Caco-2 (cell line): ENCODE measurements at regions not wholly inside any gene's neighbourhood (a gene's known extent, or its start where the extent isn't known, plus 50 kb on each side); places are given as distances from the start of the nearest gene placed in this dataset.

Experiments used
- BruUV-seq: library from RNA; stranded (reverse); fragments of 400-500 nt; replicated peaks from 2 replicates; lab custom pipeline; 2021; lab: Mats Ljungman, UMichigan
- CTCF ChIA-PET: fragments of 300-600 bp; sonication (Branson Sonifier 250); formaldehyde crosslinking; loops from one replicate; lab custom pipeline; 2022; ENCODE audit warnings: antibody characterized with exemption; lab: Charles Lee
- POLR2A ChIA-PET: fragments of 300-600 bp; sonication (Branson Sonifier 250); formaldehyde crosslinking; loops from one replicate; lab custom pipeline; 2022; ENCODE audit warnings: antibody characterized with exemption; lab: Charles Lee
- DNase-seq, 2 experiments: peaks; one replicate each; pipeline versions ENCODE4 v3.0.0 to v3.0.0-alpha.2; 2020 to 2022
- H3K27me3 ChIP-seq: replicated peaks from 2 replicates; pipeline ENCODE4 v1.6.0; 2011; ENCODE audit warnings: low read length; ENCODE audit not compliant: control insufficient read depth, insufficient read depth
- H3K36me3 ChIP-seq: 2 replicates; pipeline ENCODE4 v1.5.1; 2011; ENCODE audit warnings: low read length; ENCODE audit not compliant: control insufficient read depth, insufficient read depth
- H3K4me1 ChIP-seq: fragments of 250-450 bp; sonication (Bioruptor Pico); 2 replicates; pipeline ENCODE4 v1.5.1; 2020; ENCODE audit warnings: mild to moderate bottlenecking
- H3K4me3 ChIP-seq: 2 replicates; pipeline ENCODE4 v1.5.1; 2011; ENCODE audit warnings: low read depth, mild to moderate bottlenecking, control low read depth, low read length
- H3K9me3 ChIP-seq: fragments of 250-450 bp; sonication (Bioruptor Pico); 2 replicates; pipeline ENCODE4 v1.5.1; 2020; ENCODE audit warnings: mild to moderate bottlenecking, moderate library complexity
- H3K27ac Mint-ChIP-seq: one replicate; pipeline ENCODE4 v1.8.0; 2022; ENCODE audit warnings: mixed read lengths; ENCODE audit not compliant: unreplicated experiment
- H3K27me3 Mint-ChIP-seq: one replicate; pipeline ENCODE4 v1.8.0; 2022; ENCODE audit warnings: mixed read lengths; ENCODE audit not compliant: insufficient read depth, unreplicated experiment
- H3K36me3 Mint-ChIP-seq: one replicate; pipeline ENCODE4 v1.8.0; 2022; ENCODE audit warnings: mild to moderate bottlenecking, mixed read lengths; ENCODE audit not compliant: insufficient read depth, unreplicated experiment
- H3K4me1 Mint-ChIP-seq: one replicate; pipeline ENCODE4 v1.8.0; 2022; ENCODE audit warnings: low read depth, mixed read lengths; ENCODE audit not compliant: unreplicated experiment
- H3K4me3 Mint-ChIP-seq: one replicate; pipeline ENCODE4 v1.8.0; 2022; ENCODE audit warnings: mild to moderate bottlenecking, moderate library complexity, mixed read lengths; ENCODE audit not compliant: unreplicated experiment
- H3K9me3 Mint-ChIP-seq: one replicate; pipeline ENCODE4 v1.8.0; 2022; ENCODE audit warnings: mixed read lengths; ENCODE audit not compliant: unreplicated experiment
- CTCF ChIP-seq, 2 experiments: fragments of 200-600 bp in 1 of 2; IDR thresholded peaks; 1 replicate in 1 of 2; 2 replicates in 1 of 2; pipeline versions ENCODE4 v1.5.1 to v1.8.0; 2011 to 2022; ENCODE audit warnings: antibody characterized with exemption in 1 of 2, control low read depth in 1 of 2, inconsistent platforms in 1 of 2, low read depth in 1 of 2, low read length in 1 of 2, mild to moderate bottlenecking in 1 of 2, moderate library complexity in 1 of 2; ENCODE audit not compliant: insufficient read depth in 1 of 2, severe bottlenecking in 1 of 2, unreplicated experiment in 1 of 2
- intact Hi-C: fragments of 100-400 bp; cut with micrococcal nuclease; formaldehyde crosslinking; loops from one replicate; pipeline ENCODE4 v1.10.0; 2022; ENCODE audit not compliant: unreplicated experiment

- no TSS peak for BruUV-seq
- intact Hi-C loops: no loop called here
- CTCF ChIA-PET: no interaction called here
- no peak for DNase-seq
- Histone ChIP-seq H3K27me3 (no peaks in the 10 kb centered on the region), H3K4me3 (no peak overlapping the region), H3K36me3 (no peaks in the 10 kb centered on the region), H3K9me3 (no peaks in the 10 kb centered on the region), H3K4me1 (0 out of 2 replicates have a peak, but pooled peaks cover 14% of the 10 kb centered on the region)
- Mint-ChIP-seq H3K9me3 (no peaks in the 10 kb centered on the region), H3K27ac (no peak overlapping the region), H3K36me3 (no peaks in the 10 kb centered on the region), H3K4me3 (no peak overlapping the region), H3K27me3 (peaks cover 3% of the 10 kb centered on the region), H3K4me1 (no peaks in the 10 kb centered on the region)
- POLR2A ChIA-PET: no interaction called here
- no peak for TF ChIP-seq CTCF (IDR thresholded peaks at IDR 0.05; ENCODE audit: insufficient read depth in 1 of 2, low read depth in 1 of 2, low read length in 1 of 2, severe bottlenecking in 1 of 2, unreplicated experiment in 1 of 2)
These were observed 398.4 kb downstream of the DAD1 start for GRCh38 chr14:22190411-22191191.

GRCh38 chr14:22189881-22190280 lies 399.1 kb downstream of the DAD1 start:
- no TSS peak for BruUV-seq

GRCh38 chr14:22188318-22188717 lies 400.7 kb downstream of the DAD1 start:
- BruUV-seq: no TSS peak
- POLR2A ChIA-PET: no interaction called here
- H3K27ac Mint-ChIP-seq: no peak overlapping the region

More at GRCh38 chr14:22189881-22190280, 399.1 kb downstream of the DAD1 start:
- DNase-seq: no peak
- H3K36me3 Mint-ChIP-seq: no peaks in the 10 kb centered on the region
- H3K4me3 Mint-ChIP-seq: no peak overlapping the region
- no peaks in the 10 kb centered on the region for H3K4me1 Mint-ChIP-seq
- Histone ChIP-seq H3K4me1 (0 out of 2 replicates have a peak, but pooled peaks cover 14% of the 10 kb centered on the region), H3K9me3 (no peaks in the 10 kb centered on the region), H3K36me3 (no peaks in the 10 kb centered on the region), H3K27me3 (no peaks in the 10 kb centered on the region), H3K4me3 (no peak overlapping the region)
- TF ChIP-seq CTCF (IDR thresholded peaks at IDR 0.05; ENCODE audit: insufficient read depth in 1 of 2, low read depth in 1 of 2, low read length in 1 of 2, severe bottlenecking in 1 of 2, unreplicated experiment in 1 of 2): no peak
- H3K27me3 Mint-ChIP-seq: peaks cover 6% of the 10 kb centered on the region
- intact Hi-C loops: no loop called here
- POLR2A ChIA-PET: no interaction called here
- H3K9me3 Mint-ChIP-seq: no peaks in the 10 kb centered on the region
- CTCF ChIA-PET: interaction anchor here (1.0 kb wide), 1 partner anchor 11 kb away, joined by 3 read pairs; no protein-coding TSS in a partner anchor
- H3K27ac Mint-ChIP-seq: no peak overlapping the region

More at GRCh38 chr14:22188318-22188717, 400.7 kb downstream of the DAD1 start:
- H3K36me3 Mint-ChIP-seq: no peaks in the 10 kb centered on the region
- H3K9me3 Mint-ChIP-seq: no peaks in the 10 kb centered on the region
- H3K4me1 ChIP-seq: 0 out of 2 replicates have a peak, but pooled peaks cover 14% of the 10 kb centered on the region
- H3K9me3 ChIP-seq: no peaks in the 10 kb centered on the region
- intact Hi-C loops: no loop called here
- no peak for DNase-seq
- no peaks in the 10 kb centered on the region for H3K27me3 ChIP-seq
- CTCF ChIA-PET: no interaction called here
- H3K27me3 Mint-ChIP-seq: peaks cover 3% of the 10 kb centered on the region
- no peak overlapping the region for H3K4me3 Mint-ChIP-seq
- no peak overlapping the region for H3K4me3 ChIP-seq
- H3K36me3 ChIP-seq: no peaks in the 10 kb centered on the region
- no peaks in the 10 kb centered on the region for H3K4me1 Mint-ChIP-seq
- TF ChIP-seq CTCF (IDR thresholded peaks at IDR 0.05; ENCODE audit: insufficient read depth in 1 of 2, low read depth in 1 of 2, low read length in 1 of 2, severe bottlenecking in 1 of 2, unreplicated experiment in 1 of 2): no peak
